Keratinocyte (primary cell): ENCODE measurements at regions not wholly inside any gene's neighbourhood (a gene's known extent, or its start where the extent isn't known, plus 50 kb on each side); places are given as distances from the start of the nearest gene placed in this dataset.

Experiments
- DNase-seq: peaks from one replicate; pipeline ENCODE4 v3.0.0-alpha.2; 2011; ENCODE audit warnings: low read depth, missing footprints, low spot score
- FAIRE-seq: peaks from 2 replicates; lab custom pipeline; 2011; peaks lifted over from hg19 to GRCh38; lab: Jason Lieb, UNC
- H2AFZ ChIP-seq: 2 replicates; pipeline ENCODE4 v1.6.0; 2012; ENCODE audit warnings: low read length, control low read depth, inconsistent platforms; ENCODE audit not compliant: control insufficient read depth
- H3K27ac ChIP-seq: 2 replicates; pipeline ENCODE4 v1.5.1; 2011; ENCODE audit warnings: low read length; ENCODE audit not compliant: control insufficient read depth, insufficient read depth
- H3K27me3 ChIP-seq: 3 replicates; pipeline ENCODE4 v1.6.0; 2011; ENCODE audit warnings: low read length; ENCODE audit not compliant: control insufficient read depth, insufficient read depth; ENCODE audit errors: extremely low read depth
- H3K36me3 ChIP-seq, 2 experiments: 2 replicates in 1 of 2; 3 replicates in 1 of 2; pipeline ENCODE4 v1.5.1; 2011; ENCODE audit warnings: low read length in 2 of 2, mild to moderate bottlenecking in 1 of 2; ENCODE audit not compliant: control insufficient read depth in 2 of 2, insufficient read depth in 2 of 2; ENCODE audit errors: extremely low read depth in 1 of 2
- H3K4me1 ChIP-seq: 3 replicates; pipeline ENCODE4 v1.5.1; 2011; ENCODE audit warnings: low read length; ENCODE audit not compliant: control insufficient read depth, insufficient read depth; ENCODE audit errors: extremely low read depth
- H3K4me2 ChIP-seq: 3 replicates; pipeline ENCODE4 v1.6.0; 2011; ENCODE audit warnings: low read depth, low read length; ENCODE audit not compliant: control insufficient read depth, insufficient read depth; ENCODE audit errors: extremely low read depth
- H3K4me3 ChIP-seq, 3 experiments: fragments of 200-600 bp in 1 of 3; sonication (generic) in 1 of 3; 2 replicates in 2 of 3; 3 replicates in 1 of 3; pipeline ENCODE4 v1.5.1; 2011 to 2016; ENCODE audit warnings: low read length in 3 of 3, mild to moderate bottlenecking in 3 of 3, control low read depth in 2 of 3, inconsistent platforms in 1 of 3, low read depth in 1 of 3, mixed read lengths in 1 of 3, mixed run types in 1 of 3, moderate library complexity in 1 of 3; ENCODE audit not compliant: control insufficient read depth in 2 of 3, insufficient read depth in 2 of 3; ENCODE audit errors: extremely low read depth in 1 of 3
- H3K79me2 ChIP-seq: 2 replicates; pipeline ENCODE4 v1.6.0; 2012; ENCODE audit warnings: low read length; ENCODE audit not compliant: control insufficient read depth, insufficient read depth
- H3K9ac ChIP-seq: 3 replicates; pipeline ENCODE4 v1.6.0; 2011; ENCODE audit warnings: low read length; ENCODE audit not compliant: control insufficient read depth, insufficient read depth; ENCODE audit errors: extremely low read depth
- H3K9me1 ChIP-seq: 3 replicates; pipeline ENCODE4 v1.6.0; 2011; ENCODE audit warnings: low read length; ENCODE audit not compliant: control insufficient read depth, insufficient read depth; ENCODE audit errors: extremely low read depth
- H3K9me3 ChIP-seq: 2 replicates; pipeline ENCODE4 v1.5.1; 2012; ENCODE audit warnings: low read depth, low read length; ENCODE audit not compliant: control insufficient read depth
- H4K20me1 ChIP-seq: 3 replicates; pipeline ENCODE4 v1.6.0; 2011; ENCODE audit warnings: low read length; ENCODE audit not compliant: control insufficient read depth, insufficient read depth; ENCODE audit errors: extremely low read depth
- EZH2 ChIP-seq: IDR thresholded peaks from one replicate; pipeline ENCODE4 v1.6.1; 2012; ENCODE audit warnings: inconsistent platforms, mild to moderate bottlenecking, low read length, moderate library complexity
- dilution Hi-C: fragments of 300-500 bp; cut with MboI; formaldehyde crosslinking; loops from one replicate; pipeline ENCODE4 v1.7.0; 2020; ENCODE audit warnings: low sequenced_read_pairs; ENCODE audit not compliant: extremely low pct_ligation_motif_present
- TF ChIP-seq, protein P1 (sequence below), 3 experiments: IDR thresholded peaks in 1 of 3; conservative IDR thresholded peaks in 1 of 3; optimal IDR thresholded peaks in 1 of 3; 2 replicates in 2 of 3; 3 replicates in 1 of 3; pipeline versions ENCODE3 to v1.5.1; 2011; ENCODE audit warnings: low read length in 3 of 3, mild to moderate bottlenecking in 3 of 3, moderate library complexity in 2 of 3, control low read depth in 1 of 3, inconsistent platforms in 1 of 3; ENCODE audit not compliant: insufficient read depth in 2 of 3; ENCODE audit errors: extremely low read depth in 1 of 3

DNA sequence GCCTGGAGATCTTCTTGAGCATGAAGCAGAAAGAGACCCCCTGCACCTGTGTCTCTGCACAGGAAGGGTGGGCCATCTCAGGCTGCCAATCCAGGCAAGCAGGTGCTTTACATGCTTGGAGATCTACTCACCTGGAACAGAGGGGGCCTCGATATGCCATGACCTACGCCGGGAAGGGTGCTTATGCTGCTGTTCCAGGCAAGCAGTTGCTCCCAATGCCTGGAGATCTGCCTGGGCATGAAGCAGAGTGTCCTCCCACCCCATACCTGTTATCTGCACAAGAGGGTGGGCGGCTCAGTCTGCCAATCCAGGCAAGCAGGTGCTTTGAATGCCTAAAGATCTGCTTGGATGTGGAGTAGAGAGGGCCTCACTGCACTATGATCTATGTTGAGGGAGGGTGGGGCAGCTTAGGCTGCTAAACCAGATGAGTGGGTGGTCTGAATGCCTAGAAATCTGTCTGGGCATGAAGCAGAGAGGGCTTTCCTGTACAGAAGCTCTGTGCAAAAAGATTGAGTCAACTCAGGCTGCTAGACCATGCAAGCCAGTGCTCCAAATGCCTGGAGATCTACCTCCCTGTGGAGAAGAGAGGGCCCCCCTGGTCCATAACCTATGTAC lies 104.5 kb upstream of the QRFPR start:
- Histone ChIP-seq H3K9me1 (no peaks in the 10 kb centered on the region), H3K9ac (no peak overlapping the region), H3K9me3 (no peaks in the 10 kb centered on the region), H3K79me2 (no peaks in the 10 kb centered on the region), H2AFZ (no peak overlapping the region), H3K4me2 (no peak overlapping the region), H4K20me1 (no peaks in the 10 kb centered on the region), H3K4me1 (peaks cover under 1% of the 10 kb centered on the region), H3K27me3 (no peaks in the 10 kb centered on the region), H3K27ac (no peak overlapping the region), H3K4me3 (no peak overlapping the region), H3K36me3 (no peaks in the 10 kb centered on the region)
- no peak for TF ChIP-seq EZH2
- TF ChIP-seq, protein P1, sequence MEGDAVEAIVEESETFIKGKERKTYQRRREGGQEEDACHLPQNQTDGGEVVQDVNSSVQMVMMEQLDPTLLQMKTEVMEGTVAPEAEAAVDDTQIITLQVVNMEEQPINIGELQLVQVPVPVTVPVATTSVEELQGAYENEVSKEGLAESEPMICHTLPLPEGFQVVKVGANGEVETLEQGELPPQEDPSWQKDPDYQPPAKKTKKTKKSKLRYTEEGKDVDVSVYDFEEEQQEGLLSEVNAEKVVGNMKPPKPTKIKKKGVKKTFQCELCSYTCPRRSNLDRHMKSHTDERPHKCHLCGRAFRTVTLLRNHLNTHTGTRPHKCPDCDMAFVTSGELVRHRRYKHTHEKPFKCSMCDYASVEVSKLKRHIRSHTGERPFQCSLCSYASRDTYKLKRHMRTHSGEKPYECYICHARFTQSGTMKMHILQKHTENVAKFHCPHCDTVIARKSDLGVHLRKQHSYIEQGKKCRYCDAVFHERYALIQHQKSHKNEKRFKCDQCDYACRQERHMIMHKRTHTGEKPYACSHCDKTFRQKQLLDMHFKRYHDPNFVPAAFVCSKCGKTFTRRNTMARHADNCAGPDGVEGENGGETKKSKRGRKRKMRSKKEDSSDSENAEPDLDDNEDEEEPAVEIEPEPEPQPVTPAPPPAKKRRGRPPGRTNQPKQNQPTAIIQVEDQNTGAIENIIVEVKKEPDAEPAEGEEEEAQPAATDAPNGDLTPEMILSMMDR (optimal IDR thresholded peaks at IDR 0.05 in 1 of 3, IDR thresholded peaks at IDR 0.05 in 1 of 3, conservative IDR thresholded peaks at IDR 0.05 in 1 of 3; ENCODE audit: extremely low read depth in 1 of 3, insufficient read depth in 2 of 3, low read length in 3 of 3) = no peak
- DNase-seq = no peak
- dilution Hi-C loops = no loop called here
- no peak for FAIRE-seq

DNA sequence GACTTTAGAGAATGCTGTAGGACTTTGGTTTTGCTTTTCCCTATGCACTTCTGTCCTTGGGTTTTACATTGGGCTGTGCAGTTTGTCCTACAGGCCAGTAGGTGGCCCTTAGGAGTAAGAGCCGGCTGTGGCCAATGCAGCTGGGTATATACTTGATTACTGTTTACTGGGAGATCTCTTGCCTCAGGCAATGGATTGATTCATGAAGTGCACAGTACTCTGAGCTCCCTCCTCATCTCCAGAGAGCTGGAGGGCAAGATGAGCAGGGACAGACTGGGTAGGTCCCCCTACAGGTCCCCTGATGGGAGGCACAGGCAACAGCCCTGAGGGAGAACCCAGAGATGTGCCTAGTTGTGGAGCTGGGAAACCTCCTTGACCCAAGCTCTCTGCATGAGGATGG lies 103.8 kb upstream of the QRFPR start:
- no peak overlapping the region for H3K9ac ChIP-seq
- H3K9me1 ChIP-seq = no peaks in the 10 kb centered on the region
- no peaks in the 10 kb centered on the region for H3K79me2 ChIP-seq
- H3K27ac ChIP-seq = no peak overlapping the region
- no peak overlapping the region for H3K4me2 ChIP-seq
- DNase-seq (peak; percentile 40), FAIRE-seq (peak; percentile 49)
- no peaks in the 10 kb centered on the region for H4K20me1 ChIP-seq
- H3K9me3 ChIP-seq = no peaks in the 10 kb centered on the region
- H3K4me1 ChIP-seq = peaks cover 7% of the 10 kb centered on the region
- no peaks in the 10 kb centered on the region for H3K27me3 ChIP-seq
- TF ChIP-seq, protein P1 (optimal IDR thresholded peaks at IDR 0.05 in 1 of 3, IDR thresholded peaks at IDR 0.05 in 1 of 3, conservative IDR thresholded peaks at IDR 0.05 in 1 of 3; ENCODE audit: extremely low read depth in 1 of 3, insufficient read depth in 2 of 3, low read length in 3 of 3) = peak; percentile 67 to 70 (median 69)
- TF ChIP-seq EZH2 = no peak
- H3K4me3 ChIP-seq = no peak overlapping the region
- dilution Hi-C loops = no loop called here
- H3K36me3 ChIP-seq = no peaks in the 10 kb centered on the region
- H2AFZ ChIP-seq = no peak overlapping the region
